ENCODE measurements at regions not wholly inside any gene's neighbourhood (a gene's known extent, or its start where the extent isn't known, plus 50 kb on each side); places are given as distances from the start of the nearest gene placed in this dataset.
"Not testable (repeated sequence)": the region's sequence is repeated elsewhere in the genome, so short reads cannot be mapped to it uniquely, and the experiment has no call there.

- no peak for DNase-seq (ENCODE audit: low read depth)
Observed at GRCh38 chr17:13787636-13788035, 185.9 kb upstream of the HS3ST3A1 start.

GRCh38 chr17:13788385-13788784 is 186.7 kb upstream of the HS3ST3A1 start:
- no peak for DNase-seq (ENCODE audit: low read depth)

- DNase-seq (ENCODE audit: low read depth), result no peak
Observed at GRCh38 chr17:13792314-13792713, 190.6 kb upstream of the HS3ST3A1 start.

- DNase-seq (ENCODE audit: low read depth), result no peak
Observed at GRCh38 chr17:13793951-13794350, 192.2 kb upstream of the HS3ST3A1 start.

GRCh38 chr17:13797863-13798262 is 196.1 kb upstream of the HS3ST3A1 start:
- no peak for DNase-seq (ENCODE audit: low read depth)

- no peak for DNase-seq (ENCODE audit: low read depth)
Observed at GRCh38 chr17:13806092-13806491, 204.4 kb upstream of the HS3ST3A1 start.

- no peak for DNase-seq (ENCODE audit: low read depth)
Observed at GRCh38 chr17:13807103-13807502, 205.4 kb upstream of the HS3ST3A1 start.

- no peak for DNase-seq (ENCODE audit: low read depth)
Observed at GRCh38 chr17:13812350-13812749, 210.6 kb upstream of the HS3ST3A1 start.

GRCh38 chr17:13813347-13814240 is 211.9 kb upstream of the HS3ST3A1 start:
- no peak for DNase-seq (ENCODE audit: low read depth)

GRCh38 chr17:13822700-13823099 is 221.0 kb upstream of the HS3ST3A1 start:
- no peak for DNase-seq (ENCODE audit: low read depth)

- DNase-seq (ENCODE audit: low read depth), result no peak
Observed at GRCh38 chr17:13825526-13826040, 223.9 kb upstream of the HS3ST3A1 start.

GRCh38 chr17:13827118-13827517 is 225.4 kb upstream of the HS3ST3A1 start:
- no peak for DNase-seq (ENCODE audit: low read depth)

- peak; percentile 15 for DNase-seq (ENCODE audit: low read depth)
Observed at GRCh38 chr17:13833921-13834320, 232.2 kb upstream of the HS3ST3A1 start.

- DNase-seq (ENCODE audit: low read depth), result no peak
Observed at GRCh38 chr17:13835151-13835550, 233.4 kb upstream of the HS3ST3A1 start.

GRCh38 chr17:13837417-13837816 is 231.9 kb upstream of the COX10 start:
- DNase-seq (ENCODE audit: low read depth), result no peak

GRCh38 chr17:13840254-13840653 is 229.1 kb upstream of the COX10 start:
- DNase-seq (ENCODE audit: low read depth), result no peak

- no peak for DNase-seq (ENCODE audit: low read depth)
Observed at GRCh38 chr17:13843862-13844635, 225.3 kb upstream of the COX10 start.

GRCh38 chr17:13851889-13852288 is 217.4 kb upstream of the COX10 start:
- no peak for DNase-seq (ENCODE audit: low read depth)

GRCh38 chr17:13855730-13856129 is 213.6 kb upstream of the COX10 start:
- DNase-seq (ENCODE audit: low read depth), result not testable (repeated sequence)

- no peak for DNase-seq (ENCODE audit: low read depth)
Observed at GRCh38 chr17:13862346-13862745, 207.0 kb upstream of the COX10 start.

- no peak for DNase-seq (ENCODE audit: low read depth)
Observed at GRCh38 chr17:13863436-13863835, 205.9 kb upstream of the COX10 start.

GRCh38 chr17:13864521-13864920 is 204.8 kb upstream of the COX10 start:
- peak; percentile 76 for DNase-seq (ENCODE audit: low read depth)

- DNase-seq (ENCODE audit: low read depth), result no peak
Observed at GRCh38 chr17:13865650-13866049, 203.7 kb upstream of the COX10 start.

Measured in iris pigment epithelial cell (primary cell).